Cardiac fibroblast (primary cell): ENCODE measurements at regions not wholly inside any gene's neighbourhood (a gene's known extent, or its start where the extent isn't known, plus 50 kb on each side); places are given as distances from the start of the nearest gene placed in this dataset.

ENCODE experiments used
- DNase-seq, 2 donors: peaks; one replicate each; pipeline versions ENCODE4 v3.0.0 to v3.0.0-alpha.2; 2010; ENCODE audit warnings: low read depth in 2 of 2
- H3K4me3 ChIP-seq, 2 donors: replicated peaks in 1 of 2; 1 replicate in 1 of 2; 2 replicates in 1 of 2; pipeline ENCODE4 v1.5.1; 2011; ENCODE audit warnings: low read depth in 2 of 2, low read length in 2 of 2, mild to moderate bottlenecking in 2 of 2, moderate library complexity in 1 of 2
- TF ChIP-seq, protein P1 (sequence below): IDR thresholded peaks from one replicate; pipeline ENCODE4 v1.5.1; 2011; ENCODE audit warnings: low read depth, mild to moderate bottlenecking, low read length, inconsistent platforms

DNA sequence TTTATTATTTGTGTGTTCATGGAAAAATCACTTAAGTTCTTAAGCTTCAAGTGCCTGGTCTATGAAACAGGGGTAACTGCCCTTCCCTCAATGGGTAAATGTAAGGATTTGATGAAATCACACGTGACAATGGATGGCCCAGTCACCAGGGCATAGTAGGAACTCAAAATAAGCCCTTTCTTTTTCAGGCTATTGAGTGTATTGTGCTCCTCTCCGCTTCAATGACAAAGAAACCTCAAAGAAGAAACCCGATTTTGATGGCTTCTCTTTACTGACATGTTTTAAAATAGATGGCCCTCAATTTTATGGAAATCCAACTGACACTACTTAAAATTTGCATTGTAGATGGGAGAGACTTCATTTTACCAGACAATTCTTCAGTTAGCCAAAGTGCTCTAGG, 543.5 kb downstream of the OMA1 start:
- no peak for DNase-seq
- no peak overlapping the region for H3K4me3 ChIP-seq
- TF ChIP-seq, protein P1, sequence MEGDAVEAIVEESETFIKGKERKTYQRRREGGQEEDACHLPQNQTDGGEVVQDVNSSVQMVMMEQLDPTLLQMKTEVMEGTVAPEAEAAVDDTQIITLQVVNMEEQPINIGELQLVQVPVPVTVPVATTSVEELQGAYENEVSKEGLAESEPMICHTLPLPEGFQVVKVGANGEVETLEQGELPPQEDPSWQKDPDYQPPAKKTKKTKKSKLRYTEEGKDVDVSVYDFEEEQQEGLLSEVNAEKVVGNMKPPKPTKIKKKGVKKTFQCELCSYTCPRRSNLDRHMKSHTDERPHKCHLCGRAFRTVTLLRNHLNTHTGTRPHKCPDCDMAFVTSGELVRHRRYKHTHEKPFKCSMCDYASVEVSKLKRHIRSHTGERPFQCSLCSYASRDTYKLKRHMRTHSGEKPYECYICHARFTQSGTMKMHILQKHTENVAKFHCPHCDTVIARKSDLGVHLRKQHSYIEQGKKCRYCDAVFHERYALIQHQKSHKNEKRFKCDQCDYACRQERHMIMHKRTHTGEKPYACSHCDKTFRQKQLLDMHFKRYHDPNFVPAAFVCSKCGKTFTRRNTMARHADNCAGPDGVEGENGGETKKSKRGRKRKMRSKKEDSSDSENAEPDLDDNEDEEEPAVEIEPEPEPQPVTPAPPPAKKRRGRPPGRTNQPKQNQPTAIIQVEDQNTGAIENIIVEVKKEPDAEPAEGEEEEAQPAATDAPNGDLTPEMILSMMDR, result no peak

DNA sequence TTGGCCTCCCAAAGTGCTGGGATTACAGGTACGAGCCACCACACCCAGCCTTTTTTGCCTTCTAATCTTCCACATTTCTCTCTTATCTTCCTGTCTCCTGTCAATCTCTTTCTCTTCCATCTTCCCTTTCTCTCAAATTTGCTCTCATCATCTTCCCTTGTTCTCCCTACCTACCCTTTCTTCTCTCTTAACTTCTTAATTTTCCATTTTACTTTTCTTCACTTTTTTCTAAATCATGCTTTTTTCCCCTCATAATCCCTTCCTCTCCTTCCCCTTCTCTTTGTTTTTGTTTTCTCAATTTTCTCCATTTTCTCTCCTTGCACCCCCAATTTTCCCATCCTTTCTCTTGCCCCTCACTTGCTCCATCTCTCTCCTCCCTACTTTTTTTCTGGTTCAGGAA, 545.7 kb downstream of the OMA1 start:
- DNase-seq, result no peak
- H3K4me3 ChIP-seq, result no peak overlapping the region
- TF ChIP-seq, protein P1, result no peak

DNA sequence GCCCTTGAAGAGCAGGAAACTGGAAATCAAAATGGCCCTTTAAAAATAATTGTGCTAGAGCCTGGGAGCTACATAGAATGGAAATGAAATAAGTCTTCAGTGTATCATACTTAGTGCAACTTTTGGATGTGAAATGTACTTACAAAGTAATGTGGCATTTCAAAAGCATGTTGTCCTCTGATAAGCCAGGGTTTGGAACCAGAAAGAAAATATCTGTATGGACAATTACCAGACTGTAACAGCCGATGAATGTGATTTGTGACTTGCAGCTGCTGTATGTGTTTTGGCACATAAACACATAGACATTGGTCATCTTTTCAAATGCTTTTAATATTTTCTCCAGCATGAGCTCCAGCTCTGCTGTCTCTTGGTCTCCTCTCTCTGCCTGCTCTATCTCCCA, 546.4 kb downstream of the OMA1 start:
- no peak overlapping the region for H3K4me3 ChIP-seq
- TF ChIP-seq, protein P1, result no peak
- no peak for DNase-seq

DNA sequence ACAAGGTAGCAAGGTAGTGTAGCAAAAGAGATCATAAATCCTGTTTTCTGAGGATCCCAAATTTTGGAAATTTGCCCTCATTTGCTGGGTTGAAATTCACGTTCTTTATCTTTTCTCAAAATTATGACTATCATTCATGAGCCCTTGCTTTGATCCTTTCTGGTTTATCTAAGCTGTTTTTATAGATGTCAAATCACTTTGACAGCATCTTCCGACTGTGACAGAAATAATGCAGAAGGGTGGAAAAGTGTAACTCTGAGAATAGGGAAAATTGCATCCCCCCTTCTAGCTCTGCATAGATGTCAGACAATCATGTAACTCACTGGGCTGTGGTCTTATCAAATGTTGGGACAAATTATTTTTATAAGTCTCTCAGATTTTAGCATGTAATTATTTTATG, 550.1 kb downstream of the OMA1 start:
- no peak for DNase-seq
- TF ChIP-seq, protein P1, result no peak
- no peak overlapping the region for H3K4me3 ChIP-seq

DNA sequence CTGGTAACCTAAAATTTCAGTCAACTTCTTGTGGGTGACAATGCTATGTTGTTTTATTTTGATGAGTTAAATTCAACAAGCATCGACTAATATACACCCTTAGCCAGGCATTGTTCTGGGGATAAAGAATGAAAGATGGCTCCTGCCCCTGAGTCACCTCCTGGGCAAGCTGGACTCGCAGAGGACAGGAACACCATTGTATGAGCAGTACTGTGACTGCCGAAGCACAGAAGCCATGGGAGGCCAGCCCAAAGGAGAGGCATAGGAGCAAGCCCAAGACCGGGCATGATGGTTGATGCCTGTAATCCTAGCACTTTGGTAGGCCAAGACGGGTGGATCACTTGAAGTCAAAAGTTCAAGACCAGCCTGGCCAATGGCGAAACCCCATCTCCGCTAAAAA, 555.2 kb downstream of the OMA1 start:
- TF ChIP-seq, protein P1, result no peak
- H3K4me3 ChIP-seq, result no peak overlapping the region
- DNase-seq, result no peak

DNA sequence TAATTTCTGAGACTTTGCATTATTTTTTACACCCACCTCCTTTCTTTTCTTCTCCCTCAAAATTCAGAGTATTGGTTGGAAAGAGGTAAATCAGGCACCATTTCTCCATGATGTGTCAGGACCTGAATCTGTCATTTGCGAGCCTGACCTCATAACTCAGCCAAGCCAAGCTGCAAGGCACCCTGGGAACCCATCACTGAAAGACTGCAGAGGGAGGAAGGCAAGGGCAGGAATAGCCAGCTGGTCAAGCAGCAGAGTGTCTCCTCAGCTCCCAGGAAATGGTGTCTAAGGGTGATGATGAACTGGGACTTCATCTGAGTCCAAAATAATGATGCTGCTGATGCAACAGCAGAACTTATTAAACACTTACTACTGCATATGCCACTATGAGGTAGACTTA, 556.6 kb downstream of the OMA1 start:
- DNase-seq, result no peak
- H3K4me3 ChIP-seq, result no peak overlapping the region
- TF ChIP-seq, protein P1, result no peak

DNA sequence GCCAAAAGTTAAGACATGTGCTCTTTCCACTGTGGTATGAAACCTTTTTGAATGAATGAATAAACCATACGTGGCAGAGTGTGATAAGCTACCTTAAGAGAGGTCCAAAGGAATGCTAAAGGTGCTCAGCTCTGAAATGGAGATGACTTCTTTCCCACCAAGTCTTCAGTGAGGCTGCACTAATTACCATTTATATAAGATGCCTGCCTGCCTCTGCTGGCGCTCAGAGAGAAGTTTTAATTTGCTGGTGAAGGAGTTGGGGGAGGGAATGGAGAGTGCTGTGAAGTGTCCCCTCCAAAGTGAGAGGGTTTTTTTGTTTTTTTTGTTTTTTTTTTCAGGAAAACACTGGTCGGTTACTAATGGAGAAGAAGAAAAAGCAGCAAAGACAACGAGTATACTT, 559.0 kb downstream of the OMA1 start:
- DNase-seq, result no peak
- TF ChIP-seq, protein P1, result no peak
- H3K4me3 ChIP-seq, result no peak overlapping the region
